Myocyte (in vitro differentiated cells): ENCODE measurements at regions not wholly inside any gene's neighbourhood (a gene's known extent, or its start where the extent isn't known, plus 50 kb on each side); places are given as distances from the start of the nearest gene placed in this dataset.
"Not testable (repeated sequence)": the region's sequence is repeated elsewhere in the genome, so short reads cannot be mapped to it uniquely, and the experiment has no call there.

ENCODE experiments used
- DNase-seq: peaks from one replicate; pipeline ENCODE4 v3.0.0-alpha.2; 2012; ENCODE audit warnings: low read depth

DNA sequence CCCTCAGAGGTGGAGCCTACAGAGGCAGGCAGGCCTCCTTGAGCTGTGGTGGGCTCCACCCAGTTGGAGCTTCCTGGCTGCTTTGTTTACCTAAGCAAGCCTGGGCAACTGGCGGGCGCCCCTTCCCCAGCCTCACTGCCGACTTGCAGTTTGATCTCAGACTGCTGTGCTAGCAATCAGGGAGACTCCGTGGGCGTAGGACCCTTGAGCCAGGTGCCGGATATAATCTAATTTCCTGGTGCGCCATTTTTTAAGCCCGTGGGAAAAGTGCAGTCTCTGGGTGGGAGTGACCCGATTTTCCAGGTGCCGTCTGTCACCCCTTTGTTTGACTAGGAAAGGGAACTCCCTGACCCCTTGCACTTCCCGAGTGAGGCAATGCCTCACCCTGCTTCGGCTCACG is 769.1 kb upstream of the SEMA6A start:
- not testable (repeated sequence) for DNase-seq

DNA sequence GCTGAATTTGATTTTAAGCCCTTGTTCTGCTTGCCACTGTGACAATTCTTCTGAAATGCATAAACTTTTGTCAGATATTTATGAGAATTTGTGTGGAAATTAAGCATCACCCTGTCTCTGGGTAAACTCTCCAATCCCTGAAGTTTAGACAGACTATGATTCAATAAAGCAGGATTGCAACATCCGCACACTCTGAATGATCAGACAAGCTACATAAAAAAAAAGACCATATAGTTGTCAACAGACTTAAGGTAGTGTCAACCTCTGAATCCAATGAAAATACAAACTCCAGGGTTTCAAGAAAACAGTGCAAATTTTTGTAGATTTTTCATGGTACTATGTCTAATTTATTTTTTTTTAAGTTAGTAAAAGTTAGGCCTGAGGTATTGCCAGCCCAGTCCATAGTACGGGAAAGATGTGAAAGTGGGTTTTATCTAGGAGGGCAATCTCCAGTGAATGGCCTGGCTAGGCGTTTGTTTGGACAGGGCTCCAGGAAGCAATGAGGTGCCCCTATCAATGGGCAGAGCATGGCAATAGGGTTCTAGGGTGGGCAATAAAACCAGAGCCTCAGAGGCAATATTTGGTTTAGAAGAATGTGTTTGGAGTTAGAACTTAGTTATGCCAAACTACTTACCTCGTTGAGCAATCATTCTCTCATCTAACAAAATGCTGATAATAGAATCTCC is 762.6 kb upstream of the SEMA6A start:
- DNase-seq = no peak

DNA sequence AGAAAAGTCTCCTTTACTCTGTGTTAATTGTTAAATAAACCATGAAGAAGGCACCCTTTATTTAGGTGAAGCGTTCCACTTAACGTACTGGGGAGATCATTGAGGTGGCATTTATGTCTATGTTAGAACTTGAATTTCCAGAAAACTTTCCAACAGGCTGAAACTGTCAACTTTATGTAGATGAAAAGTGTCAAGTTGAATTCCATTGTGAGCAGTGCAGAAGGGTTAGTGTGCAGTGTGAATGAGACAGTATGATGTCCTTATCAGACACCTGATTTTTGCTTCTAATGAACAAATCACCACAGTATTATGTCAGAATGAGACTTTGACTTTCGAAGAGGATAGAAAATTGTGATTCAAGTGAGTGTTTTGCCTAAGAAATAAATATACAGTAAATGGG is 761.6 kb upstream of the SEMA6A start:
- no peak for DNase-seq

DNA sequence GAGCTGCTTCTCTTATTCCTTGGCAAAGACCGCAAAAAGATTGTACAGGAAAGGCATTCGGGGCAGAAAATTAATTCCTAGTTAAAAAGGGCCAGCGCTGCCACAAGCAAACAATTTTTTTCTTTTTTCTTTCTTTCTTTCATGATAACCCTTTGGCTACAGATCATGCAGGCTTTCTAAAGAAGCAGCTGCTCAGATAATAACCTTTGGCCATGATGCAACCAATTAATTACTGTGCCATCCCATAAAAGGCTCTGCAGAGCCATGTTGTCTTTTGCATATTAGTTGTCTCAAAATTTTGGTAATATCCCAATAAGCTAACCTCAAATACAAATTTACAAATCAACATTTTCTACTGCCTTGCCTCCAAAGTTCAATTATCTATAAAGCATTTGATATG is 758.4 kb upstream of the SEMA6A start:
- DNase-seq = no peak

DNA sequence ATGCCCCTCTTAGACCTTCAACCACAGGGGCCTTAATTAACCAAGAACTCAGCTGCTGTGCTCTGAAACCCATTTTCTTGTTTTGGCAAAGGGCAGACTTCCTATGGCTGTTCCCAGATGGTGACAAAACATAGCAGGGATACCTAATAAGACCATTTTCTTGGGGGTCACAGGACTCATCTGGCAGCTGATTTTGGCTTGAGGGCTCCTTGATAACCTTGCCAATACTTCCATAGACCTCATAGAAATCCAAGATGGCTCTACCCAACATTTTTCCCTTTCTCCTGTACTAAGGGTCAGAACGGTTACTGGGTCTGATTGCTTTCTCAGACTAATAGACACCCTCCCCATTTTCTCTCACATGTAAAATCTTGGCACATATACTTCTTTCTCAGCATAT is 757.7 kb upstream of the SEMA6A start:
- DNase-seq = no peak

DNA sequence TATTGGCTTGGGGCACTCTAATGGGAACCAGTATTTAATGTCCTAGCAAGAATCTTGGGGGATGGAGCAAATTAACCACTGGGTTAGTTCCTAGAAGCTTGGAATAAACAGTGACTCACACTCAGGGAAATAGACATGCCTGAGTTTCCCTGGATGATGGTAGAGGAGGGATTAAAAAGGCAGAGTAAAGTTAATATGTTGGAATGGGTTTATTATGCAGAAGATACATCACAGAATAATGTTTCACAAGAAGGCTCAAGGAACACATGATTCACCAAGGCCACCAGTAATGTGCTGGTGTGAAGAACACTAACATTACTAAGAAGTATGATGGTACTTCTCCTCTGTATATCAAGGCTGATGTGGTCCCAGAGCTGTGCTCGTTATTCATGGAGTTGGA is 752.9 kb upstream of the SEMA6A start:
- DNase-seq = no peak

DNA sequence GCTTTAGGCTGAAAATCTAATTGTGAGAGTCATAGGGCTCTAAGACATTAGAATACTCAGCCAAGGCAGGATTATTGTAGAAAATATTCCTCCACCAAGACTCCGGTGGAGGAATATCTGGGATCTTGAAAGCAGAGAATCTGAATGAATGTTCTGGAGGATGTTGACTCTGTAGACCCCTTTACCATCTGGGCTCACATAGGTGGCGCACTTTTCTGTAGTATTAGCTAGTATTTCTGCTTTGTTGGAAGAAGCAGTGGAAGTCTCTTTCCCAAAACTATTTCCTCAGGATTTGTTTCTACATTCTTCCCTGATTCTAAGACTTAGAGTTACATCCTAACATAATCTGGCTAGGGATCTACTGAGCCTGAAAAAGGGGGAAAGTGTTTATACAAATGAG is 752.4 kb upstream of the SEMA6A start:
- DNase-seq = no peak

DNA sequence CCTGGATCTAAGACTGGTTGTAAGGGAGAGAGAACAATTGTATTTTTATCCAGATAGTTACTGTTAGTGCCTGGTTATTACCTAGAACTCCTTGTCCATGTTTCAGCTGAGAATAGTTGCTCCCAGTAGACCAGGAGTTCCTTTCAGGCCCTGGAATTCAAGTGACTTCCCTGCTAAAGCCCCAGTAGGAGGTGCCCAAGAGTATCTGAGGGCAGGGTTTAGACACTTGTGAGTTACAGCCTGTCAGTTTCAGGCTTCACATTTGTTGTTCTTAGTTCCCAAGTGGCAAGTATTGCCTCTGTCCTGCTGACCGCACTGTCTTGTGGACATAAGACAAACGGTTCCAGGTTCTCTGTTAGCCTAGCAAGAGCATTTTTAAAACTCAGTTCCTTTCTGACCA is 743.9 kb upstream of the SEMA6A start:
- DNase-seq = no peak

DNA sequence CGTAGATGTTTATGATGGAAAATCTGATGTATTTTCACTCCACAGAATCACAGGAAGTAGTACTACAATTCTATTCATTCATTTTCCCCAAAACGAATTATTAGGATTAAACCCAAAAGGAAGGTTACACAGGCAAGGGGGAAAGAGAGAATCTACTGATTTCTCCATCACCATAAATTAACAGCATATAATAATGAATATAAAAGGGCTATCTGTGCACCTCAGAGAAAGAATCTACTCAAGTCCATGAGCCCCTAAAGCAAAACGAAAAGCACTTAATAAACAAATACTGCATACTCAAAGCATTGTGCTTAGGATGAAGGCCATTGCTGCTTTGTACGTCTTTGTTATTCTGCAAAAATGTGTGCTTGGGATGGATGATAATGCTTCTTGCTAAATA is 740.5 kb upstream of the SEMA6A start:
- no peak for DNase-seq

DNA sequence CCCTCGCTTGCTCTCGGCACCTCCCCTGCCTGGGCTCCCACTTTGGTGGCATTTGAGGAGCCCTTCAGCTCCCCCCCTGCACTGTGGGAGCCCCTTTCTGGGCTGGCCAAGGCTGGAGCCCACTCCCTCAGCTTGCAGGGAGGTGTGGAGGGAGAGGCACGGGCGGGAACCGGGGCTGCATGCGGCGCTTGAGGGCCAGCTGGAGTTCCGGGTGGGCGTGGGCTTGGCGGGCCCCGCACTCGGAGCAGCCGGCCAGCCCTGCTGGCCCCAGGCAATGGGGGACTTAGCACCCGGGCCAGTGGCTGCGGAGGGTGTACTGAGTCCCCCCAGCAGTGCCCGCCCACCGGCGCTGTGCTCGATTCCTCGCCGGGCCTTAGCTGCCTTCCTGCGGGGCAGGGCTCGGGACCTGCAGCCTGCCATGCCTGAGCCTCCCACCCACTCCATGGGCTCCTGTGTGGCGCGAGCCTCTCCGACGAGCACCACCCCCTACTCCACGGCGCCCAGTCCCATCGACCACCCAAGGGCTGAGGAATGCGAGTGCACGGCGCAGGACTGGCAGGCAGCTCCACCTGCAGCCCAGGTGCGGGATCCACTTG is 730.0 kb upstream of the SEMA6A start:
- DNase-seq = not testable (repeated sequence)

DNA sequence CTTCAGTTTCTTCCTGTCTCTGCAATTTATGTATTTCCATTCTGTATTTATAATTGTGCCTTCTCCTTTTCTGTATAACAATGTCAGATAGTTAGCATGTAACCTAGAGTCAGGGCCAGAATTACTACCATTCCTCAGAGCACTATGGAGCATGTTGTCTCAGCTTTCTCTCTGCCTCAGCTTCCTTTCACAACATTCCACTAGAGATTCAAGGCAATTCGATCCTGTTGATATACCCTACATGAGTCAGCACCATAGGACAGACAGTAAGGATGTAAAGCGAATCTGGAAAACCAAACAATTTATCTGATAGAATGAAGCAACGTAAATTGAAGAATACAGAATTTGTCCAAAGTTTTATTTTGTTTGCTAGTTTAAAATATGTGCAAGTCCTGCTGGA is 728.3 kb upstream of the SEMA6A start:
- DNase-seq = no peak

DNA sequence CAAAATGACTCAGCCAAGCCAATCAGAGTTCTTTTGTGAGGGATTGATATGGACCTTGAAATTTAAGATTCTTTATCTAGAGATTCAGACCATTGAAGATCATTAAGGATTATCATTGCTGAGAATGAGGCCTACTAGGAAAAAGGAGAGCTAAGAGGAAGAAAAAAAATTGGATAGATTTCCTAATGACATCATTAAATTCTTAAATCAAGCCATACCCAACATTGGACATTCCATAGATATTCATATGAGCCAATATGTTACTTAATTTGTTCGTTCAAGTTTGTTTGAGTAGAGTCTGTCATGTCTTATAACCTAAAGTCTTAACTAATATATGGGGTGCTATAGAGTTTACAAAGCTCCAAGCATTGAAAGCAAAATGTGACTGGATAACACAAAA is 727.9 kb upstream of the SEMA6A start:
- no peak for DNase-seq

DNA sequence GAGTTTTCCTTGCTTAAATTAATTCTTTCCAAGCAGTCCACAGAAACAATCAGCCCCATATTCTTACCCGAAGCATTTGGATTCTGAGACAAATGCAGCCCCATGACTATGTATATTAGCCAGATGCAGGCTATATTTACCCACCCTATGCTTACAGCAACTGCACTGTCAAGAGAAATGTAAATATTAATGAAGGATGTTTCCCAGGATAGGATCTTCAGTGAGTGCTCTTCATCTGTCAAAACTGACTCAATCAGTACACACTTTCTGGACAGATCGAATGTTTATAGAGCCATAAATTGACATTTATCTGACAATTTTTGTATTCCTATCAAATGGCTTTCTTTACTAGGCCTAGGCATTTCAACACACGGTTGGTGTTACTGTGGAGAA is 725.3 kb upstream of the SEMA6A start:
- DNase-seq = no peak

DNA sequence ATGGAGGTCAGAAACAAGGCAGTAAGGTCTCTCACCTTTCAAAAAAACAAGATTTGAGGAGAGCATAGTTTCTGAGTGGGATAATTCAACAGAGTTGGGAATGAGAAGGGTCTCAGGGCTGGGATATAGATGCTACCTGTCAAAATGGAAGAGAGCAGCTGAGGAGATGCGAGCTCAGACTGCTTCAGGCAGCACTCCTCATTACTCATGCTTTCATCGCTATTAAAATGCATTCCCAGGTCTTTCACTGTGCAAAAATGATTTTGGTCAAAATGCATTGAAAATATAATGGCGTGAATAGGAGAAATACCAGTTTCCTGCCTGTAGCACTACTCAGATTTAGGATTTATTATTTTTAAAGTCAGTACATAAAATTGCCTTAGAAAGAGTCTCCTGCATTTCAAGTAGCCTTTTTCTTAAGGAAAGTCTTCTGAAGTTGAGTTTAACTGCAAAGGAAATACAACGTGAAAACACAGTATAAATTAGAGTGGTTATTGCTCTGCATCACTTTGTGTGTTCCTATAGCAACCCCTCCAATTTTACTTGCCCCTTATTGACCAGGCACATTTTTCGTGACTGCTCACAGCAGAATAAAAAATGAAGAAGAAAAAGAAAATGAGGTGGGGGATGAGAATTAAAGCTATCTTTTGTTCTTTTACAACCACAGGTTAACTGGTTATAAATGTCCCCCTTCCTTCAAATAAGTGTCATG is 724.8 kb upstream of the SEMA6A start:
- no peak for DNase-seq

DNA sequence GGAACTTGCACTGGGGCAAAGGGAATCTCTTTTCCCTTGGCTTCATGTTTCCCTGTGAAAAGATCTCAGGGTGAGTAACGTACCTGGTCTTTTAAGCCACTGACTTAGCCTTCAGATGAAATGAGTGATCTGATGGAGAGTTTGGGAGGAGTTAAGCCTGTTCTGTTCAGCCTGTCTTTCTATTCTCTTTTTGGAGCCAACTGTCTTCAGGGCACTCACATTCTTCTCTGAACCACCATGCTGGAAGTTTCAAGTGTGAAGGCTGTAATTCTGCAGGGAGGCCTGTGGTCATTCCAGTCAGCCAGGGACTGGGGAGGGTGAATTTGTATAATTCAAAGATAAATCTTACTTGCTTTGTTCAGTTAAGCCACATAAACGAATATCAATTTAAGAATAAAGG is 722.2 kb upstream of the SEMA6A start:
- no peak for DNase-seq

DNA sequence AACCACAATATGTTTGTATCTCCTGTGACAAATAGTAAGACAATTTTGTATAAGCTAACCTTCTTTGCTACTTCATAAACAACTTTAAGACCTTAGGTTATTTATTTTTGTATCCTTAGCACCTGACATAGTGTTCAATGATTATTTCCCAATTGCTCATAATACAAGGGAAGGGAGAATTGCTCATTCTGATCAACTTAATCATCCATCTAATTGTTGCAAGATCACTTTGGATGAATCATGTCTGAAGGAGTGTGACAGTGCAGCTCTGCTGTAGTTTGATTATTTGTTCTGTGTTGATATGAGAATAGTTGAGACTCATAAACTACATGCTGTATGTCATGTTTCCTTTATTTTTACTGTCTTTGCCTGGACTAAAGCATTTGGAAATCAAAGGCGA is 721.3 kb upstream of the SEMA6A start:
- DNase-seq = no peak

DNA sequence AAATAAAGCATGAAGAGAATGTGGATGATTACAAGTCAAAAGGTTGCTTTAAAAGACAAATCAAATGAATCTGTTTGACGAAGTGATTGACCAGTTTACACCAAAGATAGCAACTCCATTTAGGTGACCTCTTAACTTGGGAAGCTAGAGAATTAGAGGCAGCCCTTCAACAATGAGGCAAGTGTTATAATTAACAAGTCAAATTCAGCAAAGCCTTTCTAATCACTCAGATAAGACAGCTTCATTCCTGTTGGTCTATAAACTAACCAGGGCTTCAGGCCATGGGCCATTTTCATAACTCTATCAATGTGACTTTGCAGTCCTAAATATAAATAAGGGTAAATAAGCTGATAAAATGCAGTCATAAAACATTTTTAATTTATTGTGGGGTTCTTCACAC is 712.2 kb upstream of the SEMA6A start:
- DNase-seq = no peak

DNA sequence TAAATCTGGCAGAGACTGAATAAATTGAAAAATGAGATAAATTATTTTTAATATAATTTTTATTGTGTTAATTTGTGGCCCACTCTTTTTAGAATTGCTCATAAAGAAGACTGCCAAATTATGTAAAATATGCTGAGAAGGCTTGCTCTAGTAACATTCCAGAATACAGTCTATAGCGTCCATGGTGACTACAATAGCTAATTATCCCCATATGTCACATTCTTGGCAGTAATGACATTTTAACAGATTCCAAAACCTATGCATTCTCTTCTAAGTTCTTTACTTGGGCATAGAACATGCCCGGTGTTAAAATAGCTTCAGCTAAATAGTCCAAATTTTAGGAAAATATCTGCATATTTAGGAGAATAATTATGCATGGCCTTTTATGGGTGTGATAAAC is 697.0 kb upstream of the SEMA6A start:
- DNase-seq = no peak

DNA sequence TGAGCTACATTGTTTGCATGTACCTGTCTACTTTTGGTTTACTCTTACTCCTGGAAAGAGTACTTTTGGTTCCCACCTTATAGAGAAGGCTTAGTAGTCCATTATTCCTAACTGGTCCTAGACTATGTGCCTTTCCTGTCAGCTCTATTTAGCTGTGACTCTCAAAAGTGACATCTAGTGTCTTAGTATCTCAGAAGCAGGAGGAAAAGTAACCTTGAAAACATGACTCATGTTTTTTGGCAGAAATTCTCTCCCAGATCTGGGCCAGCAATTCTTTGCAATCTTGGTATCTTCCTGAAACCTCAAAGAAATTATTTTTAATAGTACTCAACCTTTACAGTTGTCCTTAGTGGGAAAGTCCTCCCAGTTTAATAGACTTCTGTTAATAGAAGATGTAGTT is 691.7 kb upstream of the SEMA6A start:
- DNase-seq = no peak

DNA sequence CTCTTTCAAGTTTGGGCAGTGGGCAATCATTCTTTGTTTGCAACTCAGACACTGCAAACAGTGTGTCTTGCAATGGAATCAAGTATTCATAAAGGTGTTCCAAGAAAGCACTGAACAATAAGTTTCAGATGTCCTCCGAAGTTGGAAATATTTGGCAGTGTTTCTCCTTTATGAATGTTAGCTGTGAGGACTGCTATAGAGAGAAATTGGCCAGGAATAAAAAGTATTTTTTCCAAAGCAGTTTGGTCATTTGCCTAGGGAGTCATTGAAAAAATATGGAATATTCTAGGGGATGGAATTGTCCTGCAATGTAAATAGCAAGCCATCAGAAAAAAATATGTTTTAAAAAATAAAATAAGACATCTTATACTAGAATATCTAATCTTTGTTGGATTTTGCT is 688.6 kb upstream of the SEMA6A start:
- DNase-seq = no peak

DNA sequence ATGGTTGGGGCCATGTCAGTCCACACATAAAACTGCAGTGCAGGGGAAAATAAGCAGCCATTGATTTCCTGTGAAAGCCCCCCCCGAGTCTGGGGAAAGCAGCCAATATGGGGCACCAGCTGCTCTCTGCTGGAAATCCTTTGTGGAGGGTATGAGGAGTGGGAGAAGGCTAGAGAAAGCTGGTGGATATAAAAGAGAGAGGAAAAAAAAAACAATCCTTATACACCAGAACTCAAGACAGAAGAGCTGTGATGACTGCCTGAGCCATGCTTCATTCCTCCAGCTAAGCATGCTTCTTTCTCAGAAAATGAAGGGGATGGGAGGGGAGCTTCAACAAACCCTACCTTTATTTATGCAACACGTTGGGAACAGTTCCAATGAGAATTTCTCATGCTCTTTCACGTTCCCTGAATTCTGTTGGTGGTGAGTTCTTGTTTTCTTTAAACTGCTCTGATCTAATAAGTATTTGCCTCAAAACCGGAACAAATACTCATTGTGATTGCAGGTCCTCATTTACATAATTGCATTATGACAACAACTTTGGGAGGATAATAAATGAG is 688.0 kb upstream of the SEMA6A start:
- no peak for DNase-seq

DNA sequence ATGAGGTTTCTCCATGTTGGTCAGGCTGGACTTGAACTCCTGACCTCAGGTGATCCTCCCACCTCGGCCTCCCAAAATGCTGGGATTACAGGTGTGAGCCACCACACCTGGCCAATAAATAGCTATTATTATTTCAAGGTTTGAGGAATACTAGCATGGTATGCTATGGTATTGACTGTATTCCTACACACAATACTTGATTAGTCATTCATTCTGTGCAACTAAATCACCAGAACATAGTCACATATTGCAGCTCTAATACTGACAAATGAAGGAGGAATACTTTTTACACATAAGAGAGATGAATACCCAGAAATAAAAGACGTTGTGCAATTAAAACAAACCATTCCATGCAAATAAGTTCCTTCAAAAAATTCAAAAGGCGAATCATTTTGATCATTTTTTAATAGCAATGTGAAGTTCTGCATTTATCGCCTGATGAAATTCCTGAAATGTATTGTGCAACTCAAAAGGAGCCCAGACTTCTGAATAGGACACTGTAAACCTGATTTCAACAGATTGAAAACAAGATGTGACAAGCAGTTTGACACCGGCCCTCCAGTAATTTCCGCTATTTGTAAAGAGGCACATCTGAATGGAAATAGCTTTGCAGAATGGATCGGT is 687.4 kb upstream of the SEMA6A start:
- no peak for DNase-seq
